ENCODE measurements at regions not wholly inside any gene's neighbourhood (a gene's known extent, or its start where the extent isn't known, plus 50 kb on each side); places are given as distances from the start of the nearest gene placed in this dataset.

DNA sequence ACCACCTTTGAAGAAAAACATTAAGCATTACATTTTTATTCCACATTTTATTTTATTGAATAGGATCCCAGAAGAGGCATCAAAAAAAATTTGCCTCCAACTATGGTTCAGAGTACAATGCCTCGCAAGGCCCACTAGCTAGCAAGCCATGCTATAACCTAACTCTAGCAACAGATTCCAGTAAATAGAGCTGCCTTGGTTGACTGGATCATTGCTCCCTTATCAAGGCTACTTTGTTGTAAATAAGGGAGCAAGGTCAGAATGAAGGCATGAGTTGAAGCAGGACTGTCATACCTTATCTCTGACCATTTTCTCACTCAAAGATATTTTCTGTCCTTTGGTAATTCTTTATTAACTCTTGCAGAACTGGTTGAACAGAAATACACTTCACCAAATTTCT is 672.6 kb downstream of the EPHA4 start:
- H3K9me3 ChIP-seq (ENCODE audit: control insufficient read depth, low read length), result no peaks in the 10 kb centered on the region
- no peak overlapping the region for H3K4me3 ChIP-seq (ENCODE audit: extremely low read depth, insufficient read depth, low read length, poor library complexity, severe bottlenecking)
- peaks cover 5% of the 10 kb centered on the region for H3K4me1 ChIP-seq (ENCODE audit: control insufficient read depth, insufficient read depth, low read length, poor library complexity, severe bottlenecking)
- H3K36me3 ChIP-seq (ENCODE audit: control insufficient read depth, insufficient read depth, low read length), result no peaks in the 10 kb centered on the region
- no peak overlapping the region for H3K27ac ChIP-seq (ENCODE audit: low read depth, low read length, severe bottlenecking)
- 80% methylated on average over 1 of the region's 1 CpG; no CpG with 5 or more reads in 1 of the 2 experiments for WGBS, 2 experiments (ENCODE audit: insufficient coverage in 2 of 2)

DNA sequence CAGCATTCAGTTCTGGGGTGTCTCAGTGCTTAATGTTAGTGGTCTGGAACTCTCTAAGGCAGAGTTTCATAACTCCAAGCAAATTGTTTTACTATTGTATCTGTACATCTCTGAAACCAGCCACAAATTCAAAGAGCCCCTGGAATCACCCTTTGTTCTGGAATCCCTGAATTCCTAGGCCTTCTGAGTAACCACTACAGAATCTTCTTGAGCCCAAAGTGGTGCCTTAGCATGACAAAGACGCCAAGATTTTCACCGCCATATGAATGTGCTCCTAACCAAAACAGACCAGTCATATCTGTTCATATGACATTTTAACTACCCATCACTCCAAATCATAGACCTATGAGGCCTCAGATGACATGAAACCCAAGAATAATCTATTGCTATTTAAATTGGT is 668.1 kb downstream of the EPHA4 start:
- Histone ChIP-seq H3K36me3 (ENCODE audit: control insufficient read depth, insufficient read depth, low read length) (no peaks in the 10 kb centered on the region), H3K4me3 (ENCODE audit: extremely low read depth, insufficient read depth, low read length, poor library complexity, severe bottlenecking) (no peak overlapping the region), H3K9me3 (ENCODE audit: control insufficient read depth, low read length) (no peaks in the 10 kb centered on the region), H3K4me1 (ENCODE audit: control insufficient read depth, insufficient read depth, low read length, poor library complexity, severe bottlenecking) (peaks cover 5% of the 10 kb centered on the region), H3K27ac (ENCODE audit: low read depth, low read length, severe bottlenecking) (no peak overlapping the region)
- WGBS, 2 experiments (ENCODE audit: insufficient coverage in 2 of 2), result 81 to 100% methylated on average over 2 of the region's 2 CpGs

DNA sequence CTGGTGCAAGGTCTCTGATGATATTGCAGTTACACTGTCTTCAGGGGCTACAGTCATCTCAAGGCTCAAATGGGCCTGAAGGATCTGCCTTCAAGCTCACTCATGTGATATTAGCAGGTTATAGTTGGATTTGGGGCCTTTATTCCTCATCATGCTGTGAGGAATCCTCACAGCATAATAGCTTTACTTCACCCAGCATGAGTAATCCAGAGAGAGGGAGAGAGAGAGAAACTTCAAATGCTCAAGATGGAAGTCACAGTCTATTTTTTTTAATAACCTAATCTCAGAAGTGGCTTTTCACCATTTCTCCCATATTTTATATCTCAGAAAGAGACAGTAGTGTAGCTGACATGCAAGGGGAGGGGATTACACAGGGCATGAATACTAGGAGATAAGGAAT is 658.7 kb downstream of the EPHA4 start:
- Histone ChIP-seq H3K9me3 (ENCODE audit: control insufficient read depth, low read length) (no peaks in the 10 kb centered on the region), H3K4me3 (ENCODE audit: extremely low read depth, insufficient read depth, low read length, poor library complexity, severe bottlenecking) (no peak overlapping the region), H3K4me1 (ENCODE audit: control insufficient read depth, insufficient read depth, low read length, poor library complexity, severe bottlenecking) (no peaks in the 10 kb centered on the region), H3K27ac (ENCODE audit: low read depth, low read length, severe bottlenecking) (no peak overlapping the region), H3K36me3 (ENCODE audit: control insufficient read depth, insufficient read depth, low read length) (no peaks in the 10 kb centered on the region)

DNA sequence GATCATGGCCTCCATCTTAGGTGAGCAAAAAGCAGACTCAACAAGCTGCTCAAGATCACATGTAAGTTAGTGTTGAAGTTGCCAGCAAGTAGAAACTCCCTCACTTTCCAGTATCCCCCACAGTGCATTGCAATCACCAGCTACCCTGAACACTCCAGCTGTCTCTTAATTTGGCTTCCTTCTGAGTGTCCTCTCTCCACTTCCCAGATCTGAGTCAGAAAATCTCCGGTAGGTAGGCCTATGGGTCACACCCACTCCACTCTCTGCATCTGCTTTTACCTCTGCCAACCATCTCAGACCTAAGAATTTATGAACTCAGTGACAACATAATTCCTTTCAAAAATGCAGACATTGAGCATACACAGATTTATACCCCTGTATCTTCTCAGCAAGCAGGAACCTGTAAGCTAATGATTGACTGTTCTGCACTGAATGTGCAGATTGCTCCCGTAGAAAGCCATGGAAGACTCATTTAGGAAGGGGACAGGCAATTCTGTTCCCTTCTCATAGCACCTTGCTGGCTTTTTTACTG is 656.9 kb downstream of the EPHA4 start:
- H3K9me3 ChIP-seq (ENCODE audit: control insufficient read depth, low read length), result no peaks in the 10 kb centered on the region
- 77 to 100% methylated on average over 2 of the region's 2 CpGs for WGBS, 2 experiments (ENCODE audit: insufficient coverage in 2 of 2)
- H3K36me3 ChIP-seq (ENCODE audit: control insufficient read depth, insufficient read depth, low read length), result no peaks in the 10 kb centered on the region
- no peaks in the 10 kb centered on the region for H3K4me1 ChIP-seq (ENCODE audit: control insufficient read depth, insufficient read depth, low read length, poor library complexity, severe bottlenecking)
- H3K27ac ChIP-seq (ENCODE audit: low read depth, low read length, severe bottlenecking), result no peak overlapping the region
- H3K4me3 ChIP-seq (ENCODE audit: extremely low read depth, insufficient read depth, low read length, poor library complexity, severe bottlenecking), result no peak overlapping the region

DNA sequence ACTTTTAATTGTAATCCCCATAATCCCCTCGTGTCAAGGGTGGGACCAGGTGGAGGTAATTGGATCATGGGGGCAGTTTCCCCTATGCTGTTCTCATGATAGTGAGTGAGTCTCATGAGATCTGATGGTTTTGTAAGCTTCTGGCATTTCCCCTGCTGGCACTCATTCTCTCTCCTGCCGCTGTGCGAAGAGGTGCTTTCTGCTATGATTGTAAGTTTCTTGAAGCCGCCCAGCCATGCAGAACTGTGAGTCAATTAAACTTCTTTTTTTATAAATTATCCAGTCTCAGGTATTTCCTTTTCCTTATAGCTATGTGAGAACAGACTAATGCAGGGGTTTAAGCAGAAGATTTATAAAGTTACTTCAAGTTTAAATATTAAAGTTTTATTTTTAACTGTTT is 655.2 kb downstream of the EPHA4 start:
- no CpG with 5 or more reads among the region's 4 CpGs for WGBS, 2 experiments (ENCODE audit: insufficient coverage in 2 of 2)
- Histone ChIP-seq H3K4me3 (ENCODE audit: extremely low read depth, insufficient read depth, low read length, poor library complexity, severe bottlenecking) (no peak overlapping the region), H3K27ac (ENCODE audit: low read depth, low read length, severe bottlenecking) (no peak overlapping the region), H3K4me1 (ENCODE audit: control insufficient read depth, insufficient read depth, low read length, poor library complexity, severe bottlenecking) (no peaks in the 10 kb centered on the region), H3K9me3 (ENCODE audit: control insufficient read depth, low read length) (peaks cover 3% of the 10 kb centered on the region), H3K36me3 (ENCODE audit: control insufficient read depth, insufficient read depth, low read length) (no peaks in the 10 kb centered on the region)

DNA sequence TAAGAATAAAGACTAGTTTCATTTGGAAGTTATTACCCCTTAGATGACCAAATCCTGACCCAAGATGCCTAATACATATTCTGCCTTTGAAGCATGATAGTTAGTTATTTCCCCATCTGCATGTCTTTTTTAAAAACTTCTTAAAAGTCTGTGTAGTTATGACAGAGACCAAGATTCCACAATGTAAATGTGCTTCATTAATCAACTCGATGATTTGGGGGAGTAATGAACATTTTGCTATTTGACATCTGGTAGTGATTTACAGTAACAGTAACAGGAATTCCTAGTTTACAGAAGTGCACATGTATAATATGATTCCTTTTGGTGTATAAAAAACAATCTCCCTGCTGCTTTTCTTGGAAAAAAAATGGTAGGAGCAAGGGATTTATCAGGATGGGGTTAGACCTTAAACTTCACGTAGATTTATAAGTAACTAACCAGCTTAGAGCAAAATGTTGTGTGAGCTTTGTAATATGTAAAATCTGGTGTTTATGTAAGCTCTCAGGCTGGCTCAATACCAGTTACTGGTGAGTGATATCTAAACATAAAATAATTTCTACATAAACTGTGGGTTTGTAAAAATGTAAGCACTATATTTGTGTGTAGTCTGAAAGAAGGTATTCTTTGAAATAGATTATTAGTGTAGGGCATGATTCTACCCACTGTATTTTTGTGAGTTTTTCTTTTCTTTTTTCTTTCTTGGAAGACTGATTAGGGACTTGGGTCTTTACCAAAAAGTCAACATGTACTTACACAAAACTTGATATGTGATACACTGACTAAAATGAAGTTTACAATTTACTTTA is 641.6 kb downstream of the EPHA4 start:
- no peak overlapping the region for H3K4me3 ChIP-seq (ENCODE audit: extremely low read depth, insufficient read depth, low read length, poor library complexity, severe bottlenecking)
- peaks cover 5% of the 10 kb centered on the region for H3K9me3 ChIP-seq (ENCODE audit: control insufficient read depth, low read length)
- no peak overlapping the region for H3K27ac ChIP-seq (ENCODE audit: low read depth, low read length, severe bottlenecking)
- H3K4me1 ChIP-seq (ENCODE audit: control insufficient read depth, insufficient read depth, low read length, poor library complexity, severe bottlenecking), result no peaks in the 10 kb centered on the region
- no peaks in the 10 kb centered on the region for H3K36me3 ChIP-seq (ENCODE audit: control insufficient read depth, insufficient read depth, low read length)
- WGBS, 2 experiments (ENCODE audit: insufficient coverage in 2 of 2), result 85 to 100% methylated on average over 1 to 2 of the region's 2 CpGs

DNA sequence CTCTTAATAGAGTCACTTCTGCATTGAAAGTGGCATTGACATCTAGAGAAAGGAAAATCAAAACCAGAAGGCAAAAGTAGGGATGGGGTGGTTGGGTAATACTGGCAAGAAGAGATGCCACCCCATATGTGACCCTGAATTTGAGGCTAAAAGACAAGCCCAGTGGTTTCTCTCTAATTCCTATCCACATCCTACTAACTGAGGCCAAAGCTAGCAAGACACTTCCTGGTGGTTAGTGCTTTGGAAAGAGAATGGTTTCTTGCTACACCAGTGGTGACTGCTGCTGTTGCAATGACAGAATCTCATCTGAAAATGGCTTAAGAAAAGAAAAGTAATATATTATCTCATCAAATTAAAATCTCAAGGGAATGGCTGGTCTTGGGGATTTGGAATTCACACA is 640.6 kb downstream of the EPHA4 start:
- Histone ChIP-seq H3K27ac (ENCODE audit: low read depth, low read length, severe bottlenecking) (no peak overlapping the region), H3K36me3 (ENCODE audit: control insufficient read depth, insufficient read depth, low read length) (no peaks in the 10 kb centered on the region), H3K9me3 (ENCODE audit: control insufficient read depth, low read length) (no peaks in the 10 kb centered on the region), H3K4me3 (ENCODE audit: extremely low read depth, insufficient read depth, low read length, poor library complexity, severe bottlenecking) (no peak overlapping the region), H3K4me1 (ENCODE audit: control insufficient read depth, insufficient read depth, low read length, poor library complexity, severe bottlenecking) (no peaks in the 10 kb centered on the region)

DNA sequence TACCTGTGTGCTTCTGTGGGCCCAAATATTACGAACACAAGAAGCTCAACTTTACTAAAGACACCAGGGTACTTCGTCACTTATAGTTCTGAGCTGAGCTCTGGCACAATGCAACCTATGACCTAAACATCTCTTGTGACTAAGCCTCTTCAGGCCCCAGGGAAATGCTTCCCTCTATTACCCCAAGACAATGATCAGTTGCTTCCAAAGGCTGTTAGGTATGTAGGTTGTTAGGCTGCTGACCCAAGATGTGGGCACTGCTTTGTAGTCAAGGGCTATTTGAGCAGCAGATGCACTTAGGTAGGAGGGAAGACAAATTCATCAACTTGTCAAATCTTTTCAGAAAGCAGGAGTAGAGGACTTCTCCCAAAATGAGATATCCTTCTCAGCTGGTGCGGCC is 640.1 kb downstream of the EPHA4 start:
- Histone ChIP-seq H3K27ac (ENCODE audit: low read depth, low read length, severe bottlenecking) (no peak overlapping the region), H3K4me3 (ENCODE audit: extremely low read depth, insufficient read depth, low read length, poor library complexity, severe bottlenecking) (no peak overlapping the region), H3K36me3 (ENCODE audit: control insufficient read depth, insufficient read depth, low read length) (no peaks in the 10 kb centered on the region), H3K9me3 (ENCODE audit: control insufficient read depth, low read length) (no peaks in the 10 kb centered on the region), H3K4me1 (ENCODE audit: control insufficient read depth, insufficient read depth, low read length, poor library complexity, severe bottlenecking) (no peaks in the 10 kb centered on the region)
- 86 to 91% methylated on average over 2 of the region's 3 CpGs for WGBS, 2 experiments (ENCODE audit: insufficient coverage in 2 of 2)

DNA sequence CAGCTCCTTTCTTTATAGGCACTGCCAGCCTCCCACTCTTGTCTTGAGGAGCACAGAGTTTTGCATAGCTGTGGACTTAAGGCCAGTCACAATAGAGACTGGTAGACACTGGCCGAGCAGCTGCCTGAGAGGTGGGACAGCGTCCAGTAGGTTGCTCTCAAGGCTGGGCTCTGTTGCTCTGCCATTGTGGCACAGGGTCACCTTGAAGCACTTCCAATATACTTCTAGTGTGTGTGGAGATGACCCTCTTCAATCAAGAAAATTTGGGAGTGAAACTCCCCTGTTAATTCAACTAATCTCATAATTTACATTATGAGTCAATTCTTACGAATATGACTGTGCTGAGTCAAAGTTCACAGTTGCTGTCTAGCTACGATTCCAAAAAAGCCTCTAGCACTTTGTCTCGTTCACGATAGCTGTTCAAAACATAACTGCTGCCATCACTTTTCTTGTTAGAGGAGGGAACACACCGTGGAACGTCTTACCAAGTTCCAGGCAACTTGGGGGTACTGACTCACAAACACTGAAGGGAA is 636.2 kb downstream of the EPHA4 start:
- 87 to 97% methylated on average over 6 to 8 of the region's 8 CpGs for WGBS, 2 experiments (ENCODE audit: insufficient coverage in 2 of 2)
- no peaks in the 10 kb centered on the region for H3K36me3 ChIP-seq (ENCODE audit: control insufficient read depth, insufficient read depth, low read length)
- H3K9me3 ChIP-seq (ENCODE audit: control insufficient read depth, low read length), result no peaks in the 10 kb centered on the region

DNA sequence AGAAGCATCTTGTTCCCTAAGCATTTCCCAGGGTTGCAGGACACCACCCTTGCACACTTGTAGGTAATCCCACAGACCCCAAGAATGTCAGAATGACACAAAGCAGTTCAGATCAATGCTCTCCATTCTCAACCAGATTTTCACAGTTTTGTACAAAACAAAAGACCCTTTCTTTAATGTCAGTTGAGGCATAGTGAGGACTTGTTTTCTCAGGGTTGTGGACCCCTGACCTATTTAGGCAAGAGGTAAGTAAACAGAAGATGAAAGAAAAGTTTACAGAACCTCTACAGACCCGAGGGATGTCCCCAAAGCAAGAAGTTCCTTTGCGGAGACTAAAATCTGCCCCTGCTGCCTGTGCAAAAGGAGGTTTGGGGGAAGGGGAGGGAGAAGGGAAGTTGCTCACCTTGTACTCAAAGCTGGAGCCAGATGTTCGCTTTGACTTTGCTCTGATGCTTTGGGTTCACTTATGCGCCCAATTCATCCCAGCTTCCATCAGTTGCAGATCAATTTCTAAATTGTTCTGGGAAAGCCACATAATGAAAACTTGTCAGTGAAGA is 635.4 kb downstream of the EPHA4 start:
- Histone ChIP-seq H3K4me1 (ENCODE audit: control insufficient read depth, insufficient read depth, low read length, poor library complexity, severe bottlenecking) (no peaks in the 10 kb centered on the region), H3K4me3 (ENCODE audit: extremely low read depth, insufficient read depth, low read length, poor library complexity, severe bottlenecking) (no peak overlapping the region), H3K9me3 (ENCODE audit: control insufficient read depth, low read length) (no peaks in the 10 kb centered on the region), H3K36me3 (ENCODE audit: control insufficient read depth, insufficient read depth, low read length) (no peaks in the 10 kb centered on the region), H3K27ac (ENCODE audit: low read depth, low read length, severe bottlenecking) (no peak overlapping the region)
- WGBS, 2 experiments (ENCODE audit: insufficient coverage in 2 of 2), result 73 to 75% methylated on average over 3 of the region's 4 CpGs

More for the DNA sequence above, 636.2 kb downstream of the EPHA4 start:
- no peak overlapping the region for H3K27ac ChIP-seq (ENCODE audit: low read depth, low read length, severe bottlenecking)
- H3K4me1 ChIP-seq (ENCODE audit: control insufficient read depth, insufficient read depth, low read length, poor library complexity, severe bottlenecking), result no peaks in the 10 kb centered on the region
- H3K4me3 ChIP-seq (ENCODE audit: extremely low read depth, insufficient read depth, low read length, poor library complexity, severe bottlenecking), result no peak overlapping the region

DNA sequence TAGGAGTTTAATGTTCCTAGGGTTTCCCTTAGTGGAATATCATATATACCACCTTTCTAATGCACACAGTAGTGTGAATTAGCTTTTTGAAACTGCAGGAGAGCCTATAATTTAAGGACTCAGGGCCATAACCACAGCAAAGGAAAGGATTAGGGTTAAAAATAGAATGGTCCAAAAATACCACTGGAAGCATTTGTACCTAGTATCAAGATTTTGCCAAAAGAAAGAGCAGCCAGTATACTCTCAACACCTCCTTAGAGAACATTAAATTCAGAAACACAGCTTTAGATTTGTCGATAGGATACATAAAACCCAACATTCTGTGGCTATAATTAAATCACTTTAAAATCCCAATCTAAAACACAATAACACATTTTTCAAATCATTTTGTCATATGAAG is 634.9 kb downstream of the EPHA4 start:
- Histone ChIP-seq H3K4me3 (ENCODE audit: extremely low read depth, insufficient read depth, low read length, poor library complexity, severe bottlenecking) (no peak overlapping the region), H3K4me1 (ENCODE audit: control insufficient read depth, insufficient read depth, low read length, poor library complexity, severe bottlenecking) (no peaks in the 10 kb centered on the region), H3K36me3 (ENCODE audit: control insufficient read depth, insufficient read depth, low read length) (no peaks in the 10 kb centered on the region), H3K9me3 (ENCODE audit: control insufficient read depth, low read length) (no peaks in the 10 kb centered on the region), H3K27ac (ENCODE audit: low read depth, low read length, severe bottlenecking) (no peak overlapping the region)
- 100% methylated on average over 1 of the region's 1 CpG; no CpG with 5 or more reads in 1 of the 2 experiments for WGBS, 2 experiments (ENCODE audit: insufficient coverage in 2 of 2)

All from mesodermal cell (in vitro differentiated cells).